HEK293 (cell line): ENCODE measurements at regions not wholly inside any gene's neighbourhood (a gene's known extent, or its start where the extent isn't known, plus 50 kb on each side); places are given as distances from the start of the nearest gene placed in this dataset.

Source experiments
- CTCF ChIA-PET: fragments of 350-600 bp; formaldehyde crosslinking; extraction: SDS; loops from one replicate; lab custom pipeline; 2021; ENCODE audit warnings: antibody characterized with exemption; lab: Yijun Ruan, JAX
- POLR2A ChIA-PET: fragments of 300-600 bp; formaldehyde crosslinking; extraction: SDS; loops from one replicate; lab custom pipeline; 2020; ENCODE audit warnings: antibody characterized with exemption, inconsistent platforms; lab: Yijun Ruan, JAX
- H3K27ac ChIP-seq: fragments of 200-500 bp; sonication (Bioruptor generic); 2 replicates; pipeline ENCODE4 v1.5.1; 2014; ENCODE audit warnings: low read depth, low read length, control low read depth, inconsistent platforms; ENCODE audit errors: extremely low read depth
- H3K36me3 ChIP-seq, 2 experiments: fragments of 200-500 bp in 1 of 2; sonication (Bioruptor generic) in 1 of 2; 1 replicate in 1 of 2; 2 replicates in 1 of 2; pipeline ENCODE4 v1.5.1; 2014 to 2017; ENCODE audit warnings: inconsistent platforms in 2 of 2, low read length in 2 of 2; ENCODE audit not compliant: control insufficient read depth in 2 of 2, insufficient read depth in 1 of 2
- H3K4me1 ChIP-seq: fragments of 200-500 bp; sonication (Bioruptor generic); 2 replicates; pipeline ENCODE4 v1.5.1; 2014; ENCODE audit warnings: mild to moderate bottlenecking, low read length, inconsistent platforms; ENCODE audit not compliant: control insufficient read depth, insufficient read depth
- H3K4me3 ChIP-seq: 2 replicates; pipeline ENCODE4 v1.5.1; 2011; ENCODE audit warnings: low read depth, mild to moderate bottlenecking, control low read depth, low read length, moderate library complexity
- H3K9me3 ChIP-seq: fragments of 200-500 bp; sonication (Bioruptor generic); 2 replicates; pipeline ENCODE4 v1.5.1; 2014; ENCODE audit warnings: low read depth, low read length, inconsistent platforms; ENCODE audit not compliant: control insufficient read depth, insufficient read depth
- GLIS1 ChIP-seq: fragments of 450-650 bp; formaldehyde crosslinking; IDR thresholded peaks from 2 replicates; pipeline ENCODE4 v1.5.1; 2016; ENCODE audit warnings: missing biosample characterization, missing genetic modification characterization
- HOXC10 ChIP-seq: sonication (generic); formaldehyde crosslinking; IDR thresholded peaks from 2 replicates; pipeline ENCODE4 v1.8.1; 2023; ENCODE audit warnings: mild to moderate bottlenecking, missing genetic modification reagents
- HOXD13 ChIP-seq: sonication (generic); formaldehyde crosslinking; IDR thresholded peaks from 2 replicates; pipeline ENCODE4 v1.8.0; 2022; ENCODE audit warnings: missing genetic modification reagents, borderline replicate concordance
- RBAK ChIP-seq: fragments of 450-650 bp; formaldehyde crosslinking; IDR thresholded peaks from 2 replicates; pipeline ENCODE4 v1.5.1; 2016; ENCODE audit warnings: missing biosample characterization, missing genetic modification characterization
- TRIM28 ChIP-seq: IDR thresholded peaks from 2 replicates; pipeline ENCODE4 v1.6.1; 2011; ENCODE audit warnings: low read length, control low read depth, borderline replicate concordance
- ZFP3 ChIP-seq: fragments of 450-650 bp; formaldehyde crosslinking; IDR thresholded peaks from 2 replicates; pipeline ENCODE4 v1.5.1; 2016; ENCODE audit warnings: low read depth, missing biosample characterization, missing genetic modification characterization
- ZFP41 ChIP-seq: fragments of 450-650 bp; formaldehyde crosslinking; IDR thresholded peaks from 2 replicates; pipeline ENCODE4 v1.5.1; 2016; ENCODE audit warnings: missing biosample characterization, missing genetic modification characterization, borderline replicate concordance
- ZNF19 ChIP-seq: fragments of 450-650 bp; formaldehyde crosslinking; IDR thresholded peaks from 2 replicates; pipeline ENCODE4; 2016; ENCODE audit warnings: missing biosample characterization, missing genetic modification characterization, low read depth
- ZNF211 ChIP-seq: fragments of 450-650 bp; formaldehyde crosslinking; IDR thresholded peaks from 2 replicates; pipeline ENCODE4 v1.5.1; 2016; ENCODE audit warnings: low read depth, missing biosample characterization, missing genetic modification characterization
- ZNF214 ChIP-seq: fragments of 450-650 bp; formaldehyde crosslinking; IDR thresholded peaks from 2 replicates; pipeline ENCODE4 v1.5.1; 2017; ENCODE audit warnings: missing biosample characterization, mild to moderate bottlenecking, missing genetic modification characterization, borderline replicate concordance
- ZNF302 ChIP-seq: fragments of 450-650 bp; formaldehyde crosslinking; IDR thresholded peaks from 2 replicates; pipeline ENCODE4 v1.5.1; 2016; ENCODE audit warnings: missing biosample characterization, missing genetic modification characterization, low read depth
- ZNF335 ChIP-seq: fragments of 450-650 bp; formaldehyde crosslinking; conservative IDR thresholded peaks from 2 replicates; pipeline ENCODE4 v1.5.1; 2016; ENCODE audit warnings: missing biosample characterization, missing genetic modification characterization
- ZNF394 ChIP-seq: fragments of 450-650 bp; formaldehyde crosslinking; IDR thresholded peaks from 2 replicates; pipeline ENCODE4 v1.5.1; 2016; ENCODE audit warnings: missing biosample characterization, missing genetic modification characterization, mild to moderate bottlenecking, moderate library complexity, borderline replicate concordance
- ZNF416 ChIP-seq: fragments of 450-650 bp; formaldehyde crosslinking; IDR thresholded peaks from 2 replicates; pipeline ENCODE4 v1.5.1; 2016; ENCODE audit warnings: missing biosample characterization, missing genetic modification characterization
- ZNF426 ChIP-seq: fragments of 450-650 bp; formaldehyde crosslinking; IDR thresholded peaks from 2 replicates; pipeline ENCODE4 v1.5.1; 2017; ENCODE audit warnings: missing biosample characterization, missing genetic modification characterization, mild to moderate bottlenecking, inconsistent platforms, moderate library complexity
- ZNF433 ChIP-seq: fragments of 450-650 bp; formaldehyde crosslinking; IDR thresholded peaks from 2 replicates; pipeline ENCODE4 v1.5.1; 2016; ENCODE audit warnings: missing biosample characterization, missing genetic modification characterization, low read depth
- ZNF664 ChIP-seq: fragments of 450-650 bp; formaldehyde crosslinking; IDR thresholded peaks from 2 replicates; pipeline ENCODE4 v1.5.1; 2016; ENCODE audit warnings: missing biosample characterization, missing genetic modification characterization
- ZNF692 ChIP-seq: fragments of 450-650 bp; formaldehyde crosslinking; IDR thresholded peaks from 2 replicates; pipeline ENCODE4 v1.5.1; 2016; ENCODE audit warnings: missing biosample characterization, missing genetic modification characterization
- ZNF777 ChIP-seq: fragments of 450-650 bp; formaldehyde crosslinking; IDR thresholded peaks from 2 replicates; pipeline ENCODE4 v1.5.1; 2017; ENCODE audit warnings: missing biosample characterization, missing genetic modification characterization, borderline replicate concordance
- ZNF830 ChIP-seq: fragments of 450-650 bp; IDR thresholded peaks from 2 replicates; pipeline ENCODE4 v1.5.0; 2018; ENCODE audit warnings: missing biosample characterization, missing genetic modification characterization, low read depth, mild to moderate bottlenecking, moderate library complexity
- TF ChIP-seq, protein P1 (sequence below): fragments of 450-650 bp; formaldehyde crosslinking; IDR thresholded peaks from 2 replicates; pipeline ENCODE4 v1.5.1; 2016; ENCODE audit warnings: missing biosample characterization, missing genetic modification characterization
- TF ChIP-seq, protein P2 (sequence below): fragments of 450-650 bp; formaldehyde crosslinking; IDR thresholded peaks from 2 replicates; pipeline ENCODE4 v1.5.1; 2016; ENCODE audit warnings: missing biosample characterization, missing genetic modification characterization
- TF ChIP-seq, protein P3 (sequence below): fragments of 450-650 bp; formaldehyde crosslinking; IDR thresholded peaks from 2 replicates; pipeline ENCODE4 v1.5.1; 2017; ENCODE audit warnings: missing biosample characterization, missing genetic modification characterization
- TF ChIP-seq, protein P4 (sequence below): fragments of 450-650 bp; formaldehyde crosslinking; IDR thresholded peaks from 2 replicates; pipeline ENCODE4 v1.5.1; 2017; ENCODE audit warnings: missing biosample characterization, missing genetic modification characterization

GRCh38 chr7:96638669-96639068 is 71.0 kb downstream of the SEM1 start:
- no peaks in the 10 kb centered on the region for H3K36me3 ChIP-seq
- H3K9me3 ChIP-seq: no peaks in the 10 kb centered on the region
- ChIA-PET POLR2A (no interaction called here), CTCF (no interaction called here)
- H3K27ac ChIP-seq: no peak overlapping the region
- TF ChIP-seq ZNF692 (no peak), TRIM28 (no peak), ZNF664 (no peak), ZNF433 (no peak), ZNF416 (tag by site-specific recombination) (no peak), HOXC10 (no peak), ZNF211 (tag by site-specific recombination) (no peak), ZFP41 (tag by site-specific recombination) (no peak), RBAK (no peak), ZNF394 (tag by site-specific recombination) (no peak), ZNF19 (no peak), ZNF426 (tag by site-specific recombination) (no peak), ZFP3 (no peak)
- TF ChIP-seq, all 188 proteins: peak for 0
- Histone ChIP-seq H3K4me3 (no peak overlapping the region), H3K4me1 (peaks cover 9% of the 10 kb centered on the region; the same call in 1 of the 2 replicates)

DNA sequence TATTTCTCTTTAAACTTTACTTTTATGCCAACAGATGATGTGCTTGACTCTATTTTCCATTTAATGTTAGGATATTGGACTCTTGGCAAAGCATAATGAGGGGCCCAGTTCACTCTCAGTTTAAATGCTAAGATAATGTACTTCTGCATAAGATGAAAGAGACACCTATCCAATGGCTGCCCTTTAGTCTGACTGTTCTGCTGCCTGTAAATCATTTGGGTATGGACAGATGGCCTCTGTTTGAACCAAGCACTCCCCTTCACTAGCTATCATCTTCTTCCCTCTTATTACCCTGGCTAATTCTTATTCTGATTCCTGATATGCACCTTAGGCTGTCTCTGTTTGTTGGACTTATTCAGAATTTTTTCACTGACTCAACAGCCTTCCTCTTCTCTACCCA is 72.1 kb downstream of the SEM1 start:
- ChIA-PET CTCF (interaction anchor here (0.6 kb wide), 1 partner anchor 136 kb away, joined by 5 read pairs; no protein-coding TSS in a partner anchor), POLR2A (no interaction called here)
- Histone ChIP-seq H3K9me3 (no peaks in the 10 kb centered on the region), H3K4me3 (no peak overlapping the region), H3K4me1 (peaks cover 9% of the 10 kb centered on the region; the same call in 1 of the 2 replicates), H3K27ac (no peak overlapping the region), H3K36me3 (no peaks in the 10 kb centered on the region)
- TF ChIP-seq ZNF777 (no peak), ZNF214 (tag by site-specific recombination) (no peak), GLIS1 (tag by site-specific recombination) (no peak), ZNF335 (tag by site-specific recombination) (no peak), ZNF302 (no peak), HOXD13 (CRISPR knock-in tag) (no peak), ZNF830 (tag by site-specific recombination) (no peak)
- TF ChIP-seq, protein P1, sequence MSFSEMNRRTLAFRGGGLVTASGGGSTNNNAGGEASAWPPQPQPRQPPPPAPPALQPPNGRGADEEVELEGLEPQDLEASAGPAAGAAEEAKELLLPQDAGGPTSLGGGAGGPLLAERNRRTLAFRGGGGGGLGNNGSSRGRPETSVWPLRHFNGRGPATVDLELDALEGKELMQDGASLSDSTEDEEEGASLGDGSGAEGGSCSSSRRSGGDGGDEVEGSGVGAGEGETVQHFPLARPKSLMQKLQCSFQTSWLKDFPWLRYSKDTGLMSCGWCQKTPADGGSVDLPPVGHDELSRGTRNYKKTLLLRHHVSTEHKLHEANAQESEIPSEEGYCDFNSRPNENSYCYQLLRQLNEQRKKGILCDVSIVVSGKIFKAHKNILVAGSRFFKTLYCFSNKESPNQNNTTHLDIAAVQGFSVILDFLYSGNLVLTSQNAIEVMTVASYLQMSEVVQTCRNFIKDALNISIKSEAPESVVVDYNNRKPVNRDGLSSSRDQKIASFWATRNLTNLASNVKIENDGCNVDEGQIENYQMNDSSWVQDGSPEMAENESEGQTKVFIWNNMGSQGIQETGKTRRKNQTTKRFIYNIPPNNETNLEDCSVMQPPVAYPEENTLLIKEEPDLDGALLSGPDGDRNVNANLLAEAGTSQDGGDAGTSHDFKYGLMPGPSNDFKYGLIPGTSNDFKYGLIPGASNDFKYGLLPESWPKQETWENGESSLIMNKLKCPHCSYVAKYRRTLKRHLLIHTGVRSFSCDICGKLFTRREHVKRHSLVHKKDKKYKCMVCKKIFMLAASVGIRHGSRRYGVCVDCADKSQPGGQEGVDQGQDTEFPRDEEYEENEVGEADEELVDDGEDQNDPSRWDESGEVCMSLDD: no peak
- TF ChIP-seq, protein P2, sequence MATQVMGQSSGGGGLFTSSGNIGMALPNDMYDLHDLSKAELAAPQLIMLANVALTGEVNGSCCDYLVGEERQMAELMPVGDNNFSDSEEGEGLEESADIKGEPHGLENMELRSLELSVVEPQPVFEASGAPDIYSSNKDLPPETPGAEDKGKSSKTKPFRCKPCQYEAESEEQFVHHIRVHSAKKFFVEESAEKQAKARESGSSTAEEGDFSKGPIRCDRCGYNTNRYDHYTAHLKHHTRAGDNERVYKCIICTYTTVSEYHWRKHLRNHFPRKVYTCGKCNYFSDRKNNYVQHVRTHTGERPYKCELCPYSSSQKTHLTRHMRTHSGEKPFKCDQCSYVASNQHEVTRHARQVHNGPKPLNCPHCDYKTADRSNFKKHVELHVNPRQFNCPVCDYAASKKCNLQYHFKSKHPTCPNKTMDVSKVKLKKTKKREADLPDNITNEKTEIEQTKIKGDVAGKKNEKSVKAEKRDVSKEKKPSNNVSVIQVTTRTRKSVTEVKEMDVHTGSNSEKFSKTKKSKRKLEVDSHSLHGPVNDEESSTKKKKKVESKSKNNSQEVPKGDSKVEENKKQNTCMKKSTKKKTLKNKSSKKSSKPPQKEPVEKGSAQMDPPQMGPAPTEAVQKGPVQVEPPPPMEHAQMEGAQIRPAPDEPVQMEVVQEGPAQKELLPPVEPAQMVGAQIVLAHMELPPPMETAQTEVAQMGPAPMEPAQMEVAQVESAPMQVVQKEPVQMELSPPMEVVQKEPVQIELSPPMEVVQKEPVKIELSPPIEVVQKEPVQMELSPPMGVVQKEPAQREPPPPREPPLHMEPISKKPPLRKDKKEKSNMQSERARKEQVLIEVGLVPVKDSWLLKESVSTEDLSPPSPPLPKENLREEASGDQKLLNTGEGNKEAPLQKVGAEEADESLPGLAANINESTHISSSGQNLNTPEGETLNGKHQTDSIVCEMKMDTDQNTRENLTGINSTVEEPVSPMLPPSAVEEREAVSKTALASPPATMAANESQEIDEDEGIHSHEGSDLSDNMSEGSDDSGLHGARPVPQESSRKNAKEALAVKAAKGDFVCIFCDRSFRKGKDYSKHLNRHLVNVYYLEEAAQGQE (tag by site-specific recombination): no peak
- TF ChIP-seq, protein P3, sequence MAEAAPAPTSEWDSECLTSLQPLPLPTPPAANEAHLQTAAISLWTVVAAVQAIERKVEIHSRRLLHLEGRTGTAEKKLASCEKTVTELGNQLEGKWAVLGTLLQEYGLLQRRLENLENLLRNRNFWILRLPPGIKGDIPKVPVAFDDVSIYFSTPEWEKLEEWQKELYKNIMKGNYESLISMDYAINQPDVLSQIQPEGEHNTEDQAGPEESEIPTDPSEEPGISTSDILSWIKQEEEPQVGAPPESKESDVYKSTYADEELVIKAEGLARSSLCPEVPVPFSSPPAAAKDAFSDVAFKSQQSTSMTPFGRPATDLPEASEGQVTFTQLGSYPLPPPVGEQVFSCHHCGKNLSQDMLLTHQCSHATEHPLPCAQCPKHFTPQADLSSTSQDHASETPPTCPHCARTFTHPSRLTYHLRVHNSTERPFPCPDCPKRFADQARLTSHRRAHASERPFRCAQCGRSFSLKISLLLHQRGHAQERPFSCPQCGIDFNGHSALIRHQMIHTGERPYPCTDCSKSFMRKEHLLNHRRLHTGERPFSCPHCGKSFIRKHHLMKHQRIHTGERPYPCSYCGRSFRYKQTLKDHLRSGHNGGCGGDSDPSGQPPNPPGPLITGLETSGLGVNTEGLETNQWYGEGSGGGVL (tag by site-specific recombination): no peak
- TF ChIP-seq, protein P4, sequence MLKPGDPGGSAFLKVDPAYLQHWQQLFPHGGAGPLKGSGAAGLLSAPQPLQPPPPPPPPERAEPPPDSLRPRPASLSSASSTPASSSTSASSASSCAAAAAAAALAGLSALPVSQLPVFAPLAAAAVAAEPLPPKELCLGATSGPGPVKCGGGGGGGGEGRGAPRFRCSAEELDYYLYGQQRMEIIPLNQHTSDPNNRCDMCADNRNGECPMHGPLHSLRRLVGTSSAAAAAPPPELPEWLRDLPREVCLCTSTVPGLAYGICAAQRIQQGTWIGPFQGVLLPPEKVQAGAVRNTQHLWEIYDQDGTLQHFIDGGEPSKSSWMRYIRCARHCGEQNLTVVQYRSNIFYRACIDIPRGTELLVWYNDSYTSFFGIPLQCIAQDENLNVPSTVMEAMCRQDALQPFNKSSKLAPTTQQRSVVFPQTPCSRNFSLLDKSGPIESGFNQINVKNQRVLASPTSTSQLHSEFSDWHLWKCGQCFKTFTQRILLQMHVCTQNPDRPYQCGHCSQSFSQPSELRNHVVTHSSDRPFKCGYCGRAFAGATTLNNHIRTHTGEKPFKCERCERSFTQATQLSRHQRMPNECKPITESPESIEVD (tag by site-specific recombination): no peak
